GM18511 (cell line): ENCODE measurements at regions not wholly inside any gene's neighbourhood (a gene's known extent, or its start where the extent isn't known, plus 50 kb on each side); places are given as distances from the start of the nearest gene placed in this dataset.
"Not testable (repeated sequence)": the region's sequence is repeated elsewhere in the genome, so short reads cannot be mapped to it uniquely, and the experiment has no call there.

Source experiments
- ATAC-seq: cut with Tn5 transposase; IDR thresholded peaks from one replicate; pipeline ENCODE4 v1.9.1; 2021; ENCODE audit warnings: mild to moderate bottlenecking, moderate library complexity; ENCODE audit not compliant: unreplicated experiment

- no peak for ATAC-seq
These were observed 847.7 kb downstream of the NCAM2 start for GRCh38 chr21:21845901-21846300.

GRCh38 chr21:21851205-21851604, 853.0 kb downstream of the NCAM2 start:
- ATAC-seq = no peak

GRCh38 chr21:21851657-21852056, 853.4 kb downstream of the NCAM2 start:
- ATAC-seq = no peak

GRCh38 chr21:21858502-21859334, 860.5 kb downstream of the NCAM2 start:
- ATAC-seq = no peak

- ATAC-seq = no peak
These were observed 862.7 kb downstream of the NCAM2 start for GRCh38 chr21:21860888-21861287.

- no peak for ATAC-seq
These were observed 866.2 kb downstream of the NCAM2 start for GRCh38 chr21:21864321-21864840.

- no peak for ATAC-seq
These were observed 899.2 kb downstream of the NCAM2 start for GRCh38 chr21:21897275-21897883.

- no peak for ATAC-seq
These were observed 900.6 kb downstream of the NCAM2 start for GRCh38 chr21:21898801-21899200.

- not testable (repeated sequence) for ATAC-seq
These were observed 904.2 kb downstream of the NCAM2 start for GRCh38 chr21:21902416-21902815.

- ATAC-seq = no peak
These were observed 909.1 kb downstream of the NCAM2 start for GRCh38 chr21:21907271-21907670.

- ATAC-seq = no peak
These were observed 917.6 kb downstream of the NCAM2 start for GRCh38 chr21:21915816-21916215.

- ATAC-seq = no peak
These were observed 923.4 kb downstream of the NCAM2 start for GRCh38 chr21:21921410-21922232.

GRCh38 chr21:21929226-21929625, 931.0 kb downstream of the NCAM2 start:
- no peak for ATAC-seq

- no peak for ATAC-seq
These were observed 931.6 kb downstream of the NCAM2 start for GRCh38 chr21:21929789-21930188.

GRCh38 chr21:21952566-21952965, 954.4 kb downstream of the NCAM2 start:
- ATAC-seq = no peak

GRCh38 chr21:21955204-21955603, 957.0 kb downstream of the NCAM2 start:
- ATAC-seq = no peak

GRCh38 chr21:21957490-21957889, 959.3 kb downstream of the NCAM2 start:
- no peak for ATAC-seq

GRCh38 chr21:21963911-21964310, 965.7 kb downstream of the NCAM2 start:
- ATAC-seq = no peak

- no peak for ATAC-seq
These were observed 970.6 kb downstream of the NCAM2 start for GRCh38 chr21:21968810-21969209.

- ATAC-seq = no peak
These were observed 971.0 kb downstream of the NCAM2 start for GRCh38 chr21:21969211-21969610.

GRCh38 chr21:21971384-21971783, 973.2 kb downstream of the NCAM2 start:
- no peak for ATAC-seq
